Fibroblast of the aortic adventitia (primary cell): ENCODE measurements at regions not wholly inside any gene's neighbourhood (a gene's known extent, or its start where the extent isn't known, plus 50 kb on each side); places are given as distances from the start of the nearest gene placed in this dataset.

Source experiments
- DNase-seq: peaks from one replicate; pipeline ENCODE4 v3.0.0-alpha.2; 2010; ENCODE audit warnings: low read depth
- H3K4me3 ChIP-seq: 2 replicates; pipeline ENCODE4 v1.5.1; 2011; ENCODE audit warnings: low read depth, mild to moderate bottlenecking, control low read depth, low read length, moderate library complexity
- TF ChIP-seq, protein P1 (sequence below): IDR thresholded peaks from 2 replicates; pipeline ENCODE4 v1.5.1; 2011; ENCODE audit warnings: mild to moderate bottlenecking, low read length, control low read depth, inconsistent platforms; ENCODE audit not compliant: insufficient read depth

DNA sequence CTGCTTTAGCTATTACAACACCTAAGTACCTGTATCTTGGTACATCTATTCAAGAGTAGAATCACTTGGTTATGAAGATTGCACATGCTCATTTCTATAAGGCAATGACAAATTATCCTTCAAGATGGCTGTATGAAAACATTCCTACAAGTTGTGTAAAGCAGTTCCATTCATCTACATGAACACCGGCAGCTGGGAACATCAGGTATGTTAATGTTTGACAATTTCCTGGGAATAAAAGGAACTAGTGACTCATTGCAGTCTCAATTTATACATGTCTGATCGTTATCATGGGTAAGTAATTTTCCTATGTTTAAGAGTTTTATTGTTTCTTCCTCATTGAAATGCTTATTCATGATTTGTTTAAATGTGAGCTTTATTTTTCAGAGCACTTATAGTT, 203.2 kb upstream of the SEMA3E start:
- no peak overlapping the region for H3K4me3 ChIP-seq
- DNase-seq: no peak
- TF ChIP-seq, protein P1, sequence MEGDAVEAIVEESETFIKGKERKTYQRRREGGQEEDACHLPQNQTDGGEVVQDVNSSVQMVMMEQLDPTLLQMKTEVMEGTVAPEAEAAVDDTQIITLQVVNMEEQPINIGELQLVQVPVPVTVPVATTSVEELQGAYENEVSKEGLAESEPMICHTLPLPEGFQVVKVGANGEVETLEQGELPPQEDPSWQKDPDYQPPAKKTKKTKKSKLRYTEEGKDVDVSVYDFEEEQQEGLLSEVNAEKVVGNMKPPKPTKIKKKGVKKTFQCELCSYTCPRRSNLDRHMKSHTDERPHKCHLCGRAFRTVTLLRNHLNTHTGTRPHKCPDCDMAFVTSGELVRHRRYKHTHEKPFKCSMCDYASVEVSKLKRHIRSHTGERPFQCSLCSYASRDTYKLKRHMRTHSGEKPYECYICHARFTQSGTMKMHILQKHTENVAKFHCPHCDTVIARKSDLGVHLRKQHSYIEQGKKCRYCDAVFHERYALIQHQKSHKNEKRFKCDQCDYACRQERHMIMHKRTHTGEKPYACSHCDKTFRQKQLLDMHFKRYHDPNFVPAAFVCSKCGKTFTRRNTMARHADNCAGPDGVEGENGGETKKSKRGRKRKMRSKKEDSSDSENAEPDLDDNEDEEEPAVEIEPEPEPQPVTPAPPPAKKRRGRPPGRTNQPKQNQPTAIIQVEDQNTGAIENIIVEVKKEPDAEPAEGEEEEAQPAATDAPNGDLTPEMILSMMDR: no peak

DNA sequence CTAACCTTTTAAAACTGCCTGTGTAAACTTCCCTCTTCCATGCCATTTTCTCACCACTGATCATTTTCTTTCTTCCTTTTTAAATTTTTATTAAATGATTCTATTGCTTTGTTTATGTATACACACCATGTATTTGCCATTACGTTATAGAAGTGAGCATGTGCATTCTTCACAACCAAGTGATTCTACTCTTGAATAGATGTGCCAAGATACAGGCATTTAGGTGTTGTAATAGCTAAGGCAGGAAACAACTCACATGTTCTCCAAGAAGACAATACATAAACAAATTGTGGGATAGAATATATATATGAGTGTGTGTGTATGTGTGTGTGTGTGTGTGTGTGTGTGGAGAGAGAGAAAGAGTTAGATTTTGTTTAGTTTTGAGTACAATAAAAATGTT, 202.6 kb upstream of the SEMA3E start:
- no peak overlapping the region for H3K4me3 ChIP-seq
- DNase-seq: no peak
- TF ChIP-seq, protein P1: no peak

DNA sequence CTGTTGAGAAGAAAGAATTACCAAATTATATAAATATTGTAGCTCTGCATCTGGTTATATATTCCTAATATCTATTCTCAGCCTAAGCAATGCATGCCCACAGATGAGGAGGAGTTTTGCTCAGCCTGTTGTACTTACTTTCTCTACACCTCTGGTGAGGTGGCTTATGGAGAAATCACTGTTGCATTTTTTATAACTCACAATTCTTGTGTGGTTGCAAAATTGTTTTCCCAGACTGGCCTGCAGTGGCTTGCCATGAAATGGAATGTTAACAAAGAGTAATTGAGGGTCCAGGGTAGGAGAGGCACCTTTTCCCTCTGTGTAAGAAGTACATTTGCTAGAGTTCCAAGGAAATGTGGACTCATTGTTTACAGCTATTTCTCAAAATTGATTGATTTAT, 202.0 kb upstream of the SEMA3E start:
- H3K4me3 ChIP-seq: no peak overlapping the region
- TF ChIP-seq, protein P1: no peak
- no peak for DNase-seq

DNA sequence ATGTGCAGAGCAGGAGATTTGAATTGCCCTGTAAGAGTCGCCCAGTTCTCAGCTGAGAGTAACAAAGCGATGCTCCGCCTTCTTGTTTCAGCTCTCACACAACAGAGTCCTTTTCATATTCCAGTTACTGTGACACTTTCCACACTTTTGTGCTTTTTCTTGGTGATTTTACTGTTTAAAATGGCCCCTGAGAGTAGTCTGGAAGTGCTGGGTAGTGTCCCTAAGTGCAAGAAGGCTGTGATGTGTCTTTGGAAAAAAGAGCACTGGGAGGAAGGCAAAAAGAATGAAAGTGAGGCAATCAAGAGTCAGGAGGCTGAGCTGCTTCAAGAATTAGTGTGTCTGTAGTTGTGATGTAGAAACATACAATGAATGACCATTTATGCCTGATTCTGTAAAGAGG, 201.2 kb upstream of the SEMA3E start:
- TF ChIP-seq, protein P1: no peak
- H3K4me3 ChIP-seq: no peak overlapping the region
- DNase-seq: peak; percentile 17

DNA sequence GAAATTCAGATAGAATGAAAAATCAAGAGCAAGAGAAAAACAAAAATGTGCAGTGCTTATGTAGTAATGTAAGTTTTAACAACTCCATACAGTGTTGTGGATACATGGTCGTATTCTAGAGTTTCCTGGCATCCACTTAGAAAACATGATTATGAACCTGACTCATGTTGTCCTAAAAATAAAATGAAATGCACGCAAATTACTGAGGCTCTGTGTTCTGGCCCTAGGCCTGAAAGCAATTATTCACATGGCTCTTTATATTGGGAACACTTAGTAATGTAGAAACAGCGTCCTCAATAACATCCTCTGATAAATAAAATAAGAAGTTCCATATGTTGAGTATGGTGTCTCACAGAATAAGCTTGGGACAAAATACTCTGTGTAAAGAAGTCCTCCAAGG, 200.2 kb upstream of the SEMA3E start:
- peak; percentile 70 for DNase-seq
- no peak overlapping the region for H3K4me3 ChIP-seq
- TF ChIP-seq, protein P1: no peak

DNA sequence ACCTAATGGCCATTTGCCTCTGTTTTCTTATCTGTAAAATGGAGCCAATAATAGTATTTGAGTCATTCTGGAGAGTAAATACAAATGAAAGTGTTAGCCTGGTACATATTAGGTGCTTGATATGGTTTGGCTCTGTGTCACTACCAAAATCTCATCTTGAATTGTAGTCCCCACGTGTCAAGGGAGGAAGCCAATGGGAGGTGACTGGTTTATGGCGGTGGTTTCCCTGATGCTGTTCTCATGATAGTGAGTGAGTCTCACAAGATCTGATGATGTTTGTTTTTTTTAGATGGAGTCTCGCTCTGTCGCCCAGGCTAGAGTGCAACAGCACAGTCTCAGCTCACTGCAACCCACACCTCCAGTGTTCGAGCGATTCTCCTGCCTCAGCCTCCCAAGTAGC, 194.0 kb upstream of the SEMA3E start:
- no peak overlapping the region for H3K4me3 ChIP-seq
- TF ChIP-seq, protein P1: no peak
- DNase-seq: no peak

DNA sequence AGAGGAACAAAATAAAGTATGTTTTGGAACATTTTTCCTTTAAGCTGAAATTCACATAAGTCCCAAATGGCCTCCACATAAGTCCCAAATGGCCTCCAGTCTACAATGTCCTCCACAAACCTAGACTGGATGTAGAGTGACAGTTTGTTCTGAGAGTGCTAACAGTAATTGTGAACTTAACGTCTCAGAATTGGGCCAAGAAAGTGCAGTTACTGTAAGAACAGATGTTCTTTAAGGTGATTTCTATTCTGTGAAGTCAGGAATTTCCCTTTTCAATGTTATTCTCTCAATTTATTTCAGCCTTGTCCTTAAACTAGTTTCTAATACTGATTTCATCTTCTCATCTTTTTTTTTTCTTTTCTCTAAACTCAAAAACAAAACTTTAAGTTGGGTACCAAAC, 188.7 kb upstream of the SEMA3E start:
- no peak for DNase-seq
- H3K4me3 ChIP-seq: no peak overlapping the region
- TF ChIP-seq, protein P1: no peak
